ENCODE measurements at regions not wholly inside any gene's neighbourhood (a gene's known extent, or its start where the extent isn't known, plus 50 kb on each side); places are given as distances from the start of the nearest gene placed in this dataset.

DNA sequence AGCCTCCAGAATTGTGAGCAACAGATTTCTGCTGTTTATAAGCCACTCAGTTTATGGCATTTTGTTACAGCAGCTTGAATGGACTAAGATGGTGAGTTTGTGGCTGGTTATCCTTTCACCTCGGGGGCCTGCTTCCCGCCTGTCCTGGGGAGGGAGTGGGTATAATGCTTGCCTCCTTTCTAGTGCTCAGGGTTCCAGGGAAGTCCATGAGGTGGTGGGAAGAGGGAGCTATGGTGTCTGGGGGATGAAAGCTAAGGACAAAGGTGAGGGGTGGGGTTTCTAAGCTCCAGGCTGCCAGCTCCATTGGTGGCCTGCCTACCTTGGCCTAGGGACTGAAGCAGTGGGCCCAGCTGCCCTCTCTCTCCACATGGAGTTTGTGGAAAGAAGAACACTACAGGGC is 50.2 kb upstream of the SDK2 start:
- no peak overlapping the region for H3K4me3 ChIP-seq (ENCODE audit: low read depth, low read length)
- 100% methylated on average over 2 of the region's 2 CpGs for WGBS (ENCODE audit: insufficient coverage)
- H3K27ac ChIP-seq (ENCODE audit: low read depth, low read length): no peak overlapping the region
- H3K27me3 ChIP-seq (ENCODE audit: control insufficient read depth, insufficient read depth, low read length): peaks cover 2% of the 10 kb centered on the region
- no peaks in the 10 kb centered on the region for H3K9me3 ChIP-seq (ENCODE audit: control insufficient read depth, insufficient read depth, low read length)
- H3K36me3 ChIP-seq (ENCODE audit: control insufficient read depth, insufficient read depth, low read length): no peaks in the 10 kb centered on the region
- DNase-seq (ENCODE audit: low read depth in 4 of 6, low spot score in 6 of 6): no peak
- peaks cover 12% of the 10 kb centered on the region for H3K4me1 ChIP-seq (ENCODE audit: control insufficient read depth, insufficient read depth, low read length)

DNA sequence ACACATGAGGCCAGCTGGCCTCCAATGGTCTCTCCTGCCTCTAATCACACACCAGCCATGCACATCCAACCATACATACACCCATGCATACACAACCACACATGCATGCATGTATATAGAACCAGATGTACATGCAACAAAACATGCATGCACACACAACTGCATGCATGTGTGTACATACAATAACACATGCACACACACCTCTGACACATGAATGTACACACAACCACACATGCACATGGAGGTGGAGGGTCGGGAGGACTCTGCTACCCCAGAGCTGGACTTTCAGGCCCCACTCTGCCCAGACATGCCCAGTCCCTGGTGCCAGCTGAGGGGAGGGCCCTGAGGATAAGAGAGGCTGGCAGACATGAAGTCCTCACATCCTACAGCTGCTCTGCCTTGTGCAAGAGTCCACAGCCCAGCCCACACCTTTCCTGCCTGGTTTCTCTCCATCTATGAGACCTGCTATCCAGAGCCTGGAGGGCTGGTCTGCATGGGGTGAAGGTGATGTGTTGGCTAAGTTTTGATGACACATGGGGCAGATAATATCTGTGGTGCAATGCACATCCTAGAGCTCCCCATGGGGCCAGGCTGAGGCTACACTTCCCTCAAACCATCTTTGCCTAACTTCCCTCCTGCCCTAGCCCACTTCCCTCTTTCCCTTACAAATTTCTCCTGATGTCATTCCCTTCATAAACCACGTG is 50.9 kb upstream of the SDK2 start:
- Histone ChIP-seq H3K27ac (ENCODE audit: low read depth, low read length) (no peak overlapping the region), H3K4me1 (ENCODE audit: control insufficient read depth, insufficient read depth, low read length) (peaks cover 12% of the 10 kb centered on the region), H3K36me3 (ENCODE audit: control insufficient read depth, insufficient read depth, low read length) (no peaks in the 10 kb centered on the region), H3K9me3 (ENCODE audit: control insufficient read depth, insufficient read depth, low read length) (no peaks in the 10 kb centered on the region), H3K27me3 (ENCODE audit: control insufficient read depth, insufficient read depth, low read length) (peaks cover 2% of the 10 kb centered on the region), H3K4me3 (ENCODE audit: low read depth, low read length) (no peak overlapping the region)
- no peak for DNase-seq (ENCODE audit: low read depth in 4 of 6, low spot score in 6 of 6)
- WGBS (ENCODE audit: insufficient coverage): 73% methylated on average over 1 of the region's 2 CpGs

DNA sequence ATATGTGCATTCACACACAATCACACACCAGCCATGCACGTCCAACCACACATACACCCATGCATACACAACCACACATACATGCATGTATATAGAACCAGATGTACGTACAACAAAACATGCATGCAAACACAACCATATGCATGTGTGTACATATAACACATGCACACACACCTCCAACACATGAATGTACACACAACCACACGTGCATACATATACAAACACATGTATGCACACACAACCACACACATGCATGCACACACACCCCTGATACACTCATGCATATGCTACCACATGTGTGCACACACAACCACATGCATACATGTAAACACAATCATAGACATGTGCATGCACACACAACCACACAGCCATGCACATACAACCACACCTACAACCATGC is 52.0 kb upstream of the SDK2 start:
- Histone ChIP-seq H3K36me3 (ENCODE audit: control insufficient read depth, insufficient read depth, low read length) (no peaks in the 10 kb centered on the region), H3K4me3 (ENCODE audit: low read depth, low read length) (no peak overlapping the region), H3K27me3 (ENCODE audit: control insufficient read depth, insufficient read depth, low read length) (peaks cover under 1% of the 10 kb centered on the region), H3K27ac (ENCODE audit: low read depth, low read length) (no peak overlapping the region), H3K9me3 (ENCODE audit: control insufficient read depth, insufficient read depth, low read length) (no peaks in the 10 kb centered on the region), H3K4me1 (ENCODE audit: control insufficient read depth, insufficient read depth, low read length) (peaks cover 7% of the 10 kb centered on the region)
- DNase-seq (ENCODE audit: low read depth in 4 of 6, low spot score in 6 of 6): no peak
- 92% methylated on average over 3 of the region's 3 CpGs for WGBS (ENCODE audit: insufficient coverage)

DNA sequence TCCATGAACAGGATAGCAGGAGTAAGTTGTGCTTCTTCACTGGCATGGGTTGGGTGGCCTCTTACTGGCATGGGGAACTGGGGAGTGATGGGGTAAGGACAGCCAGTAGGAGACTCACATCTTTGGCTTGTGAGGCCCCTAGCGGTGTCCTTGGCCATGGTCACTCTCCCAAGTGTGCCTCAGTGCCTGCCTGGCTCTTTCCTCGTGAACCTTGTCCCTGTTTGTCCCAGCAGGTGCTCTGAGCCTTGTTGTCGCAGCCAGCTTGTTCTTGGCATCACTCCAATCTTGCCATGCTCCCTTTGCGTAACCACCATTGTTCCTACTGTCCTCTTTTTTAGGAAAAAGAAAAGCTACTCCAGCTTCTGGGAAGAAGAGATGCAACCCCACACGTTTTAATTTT is 53.6 kb upstream of the SDK2 start:
- DNase-seq (ENCODE audit: low read depth in 4 of 6, low spot score in 6 of 6): peak in 1 of 6 donors; percentile 46
- Histone ChIP-seq H3K9me3 (ENCODE audit: control insufficient read depth, insufficient read depth, low read length) (no peaks in the 10 kb centered on the region), H3K27me3 (ENCODE audit: control insufficient read depth, insufficient read depth, low read length) (no peaks in the 10 kb centered on the region), H3K36me3 (ENCODE audit: control insufficient read depth, insufficient read depth, low read length) (no peaks in the 10 kb centered on the region), H3K4me1 (ENCODE audit: control insufficient read depth, insufficient read depth, low read length) (peaks cover 3% of the 10 kb centered on the region), H3K4me3 (ENCODE audit: low read depth, low read length) (no peak overlapping the region), H3K27ac (ENCODE audit: low read depth, low read length) (no peak overlapping the region)
- WGBS (ENCODE audit: insufficient coverage): 36% methylated on average over 4 of the region's 5 CpGs

DNA sequence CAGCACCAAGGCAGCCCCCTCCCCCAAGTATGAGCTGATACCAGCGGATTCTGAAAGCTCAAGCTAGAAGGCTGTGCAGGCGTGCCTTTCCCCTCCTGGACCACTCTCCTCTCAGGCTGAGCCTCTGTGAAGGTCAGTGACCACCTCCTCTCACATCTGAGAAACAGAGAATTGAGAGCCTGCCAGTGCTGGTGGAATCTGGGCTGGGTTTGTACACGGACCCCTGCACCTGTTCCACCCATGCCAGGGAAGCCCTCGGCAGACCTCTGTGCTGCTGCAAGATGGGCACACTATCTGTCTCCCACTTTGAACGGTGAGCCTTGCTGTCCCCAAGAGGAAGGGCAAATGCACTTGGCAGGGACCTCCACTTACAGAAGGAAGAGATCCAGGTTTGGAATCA is 54.7 kb upstream of the SDK2 start:
- Histone ChIP-seq H3K36me3 (ENCODE audit: control insufficient read depth, insufficient read depth, low read length) (no peaks in the 10 kb centered on the region), H3K27ac (ENCODE audit: low read depth, low read length) (no peak overlapping the region), H3K27me3 (ENCODE audit: control insufficient read depth, insufficient read depth, low read length) (no peaks in the 10 kb centered on the region), H3K4me1 (ENCODE audit: control insufficient read depth, insufficient read depth, low read length) (no peaks in the 10 kb centered on the region), H3K9me3 (ENCODE audit: control insufficient read depth, insufficient read depth, low read length) (no peaks in the 10 kb centered on the region), H3K4me3 (ENCODE audit: low read depth, low read length) (no peak overlapping the region)
- 93% methylated on average over 5 of the region's 5 CpGs for WGBS (ENCODE audit: insufficient coverage)
- no peak for DNase-seq (ENCODE audit: low read depth in 4 of 6, low spot score in 6 of 6)

DNA sequence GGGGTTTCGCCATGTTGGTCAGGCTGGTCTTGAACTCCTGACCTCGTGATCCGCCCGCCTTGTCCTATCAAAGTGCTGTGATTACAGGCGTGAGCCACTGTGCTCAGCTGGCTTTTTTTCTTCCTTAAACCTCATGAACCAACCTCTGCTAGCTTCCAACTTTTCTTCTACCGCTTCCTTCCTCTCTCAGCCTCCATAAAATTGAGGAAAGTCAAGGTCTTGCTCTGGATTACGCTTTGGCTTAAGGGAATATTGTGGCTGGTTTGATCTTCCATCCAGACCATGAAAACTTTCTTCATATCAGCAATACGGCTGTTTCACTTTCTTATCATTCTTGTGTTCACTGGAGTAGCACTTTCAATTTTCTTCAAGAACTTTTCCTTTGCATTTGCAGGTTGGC is 57.5 kb upstream of the SDK2 start:
- DNase-seq (ENCODE audit: low read depth in 4 of 6, low spot score in 6 of 6): no peak
- WGBS (ENCODE audit: insufficient coverage): 96% methylated on average over 4 of the region's 8 CpGs

DNA sequence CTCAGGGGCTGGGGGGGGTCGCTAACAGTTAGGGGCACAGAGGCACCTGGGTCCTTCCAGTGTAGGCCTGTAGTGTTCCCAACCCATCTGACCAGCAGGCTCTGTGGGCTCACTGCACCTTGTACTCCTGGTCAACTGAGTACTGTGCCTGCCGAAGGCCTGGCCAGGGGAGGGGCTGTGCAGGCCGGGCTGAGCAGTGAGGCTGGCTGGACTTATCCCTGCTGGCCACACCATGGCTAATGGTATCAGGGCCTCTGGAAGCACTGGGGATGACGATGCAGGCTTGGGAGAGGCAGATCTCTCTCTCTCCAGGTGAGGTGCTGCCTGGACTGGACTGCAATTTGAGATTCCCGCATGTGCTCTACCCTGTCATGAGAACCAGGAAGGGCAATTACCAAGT is 58.9 kb upstream of the SDK2 start:
- WGBS (ENCODE audit: insufficient coverage): 66% methylated on average over 5 of the region's 5 CpGs
- peaks cover 7% of the 10 kb centered on the region for H3K4me1 ChIP-seq (ENCODE audit: control insufficient read depth, insufficient read depth, low read length)

More for the DNA sequence above, 57.5 kb upstream of the SDK2 start:
- H3K36me3 ChIP-seq (ENCODE audit: control insufficient read depth, insufficient read depth, low read length): no peaks in the 10 kb centered on the region
- no peak overlapping the region for H3K27ac ChIP-seq (ENCODE audit: low read depth, low read length)
- no peaks in the 10 kb centered on the region for H3K27me3 ChIP-seq (ENCODE audit: control insufficient read depth, insufficient read depth, low read length)
- H3K9me3 ChIP-seq (ENCODE audit: control insufficient read depth, insufficient read depth, low read length): no peaks in the 10 kb centered on the region
- H3K4me3 ChIP-seq (ENCODE audit: low read depth, low read length): no peak overlapping the region
- H3K4me1 ChIP-seq (ENCODE audit: control insufficient read depth, insufficient read depth, low read length): peaks cover 7% of the 10 kb centered on the region

DNA sequence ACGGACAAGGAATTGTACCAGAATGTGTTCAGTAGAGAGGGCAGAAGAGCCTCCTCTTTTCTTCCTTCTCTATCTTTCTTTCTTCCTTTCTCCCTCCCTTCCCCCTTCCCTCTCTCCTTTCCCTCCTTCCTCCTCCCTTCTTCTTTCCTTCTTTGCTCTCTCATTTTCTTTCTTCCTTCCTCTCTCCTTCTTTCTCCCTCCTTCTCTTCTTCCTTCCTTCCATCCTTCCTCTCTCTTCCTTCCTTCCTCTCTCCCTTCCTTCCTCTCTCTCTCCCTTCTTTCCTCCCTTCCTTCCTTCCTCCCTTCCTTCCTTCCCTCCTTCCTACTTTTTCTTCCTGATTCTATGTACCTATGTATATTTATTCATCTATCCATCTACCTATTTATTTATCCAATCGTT is 59.7 kb upstream of the SDK2 start:
- Histone ChIP-seq H3K27me3 (ENCODE audit: control insufficient read depth, insufficient read depth, low read length) (no peaks in the 10 kb centered on the region), H3K27ac (ENCODE audit: low read depth, low read length) (no peak overlapping the region), H3K4me3 (ENCODE audit: low read depth, low read length) (no peak overlapping the region), H3K9me3 (ENCODE audit: control insufficient read depth, insufficient read depth, low read length) (no peaks in the 10 kb centered on the region), H3K36me3 (ENCODE audit: control insufficient read depth, insufficient read depth, low read length) (no peaks in the 10 kb centered on the region), H3K4me1 (ENCODE audit: control insufficient read depth, insufficient read depth, low read length) (peaks cover 7% of the 10 kb centered on the region)
- no peak for DNase-seq (ENCODE audit: low read depth in 4 of 6, low spot score in 6 of 6)
- WGBS (ENCODE audit: insufficient coverage): no CpG with 5 or more reads among the region's 2 CpGs

More for the DNA sequence above, 58.9 kb upstream of the SDK2 start:
- Histone ChIP-seq H3K27me3 (ENCODE audit: control insufficient read depth, insufficient read depth, low read length) (no peaks in the 10 kb centered on the region), H3K27ac (ENCODE audit: low read depth, low read length) (no peak overlapping the region), H3K4me3 (ENCODE audit: low read depth, low read length) (no peak overlapping the region), H3K36me3 (ENCODE audit: control insufficient read depth, insufficient read depth, low read length) (no peaks in the 10 kb centered on the region), H3K9me3 (ENCODE audit: control insufficient read depth, insufficient read depth, low read length) (no peaks in the 10 kb centered on the region)
- DNase-seq (ENCODE audit: low read depth in 4 of 6, low spot score in 6 of 6): no peak

DNA sequence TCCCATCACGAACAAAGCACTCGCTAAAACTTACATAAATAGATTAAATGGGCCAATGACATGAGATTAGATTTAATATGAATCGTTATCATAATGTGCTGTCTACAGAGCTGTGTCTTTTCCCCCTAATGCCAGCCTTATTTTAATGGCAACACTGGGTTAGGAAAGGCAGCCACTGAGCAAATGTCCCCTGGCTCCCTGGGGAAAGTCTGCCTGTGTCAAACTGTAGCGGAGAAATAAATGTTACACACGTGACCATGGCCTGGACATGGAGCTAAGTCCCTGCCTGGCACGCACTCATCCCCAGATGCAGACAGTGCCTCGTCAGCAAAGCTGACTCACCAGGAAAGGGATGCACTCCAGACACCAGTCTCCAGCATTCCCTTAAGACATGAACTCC is 61.3 kb upstream of the SDK2 start:
- Histone ChIP-seq H3K27me3 (ENCODE audit: control insufficient read depth, insufficient read depth, low read length) (no peaks in the 10 kb centered on the region), H3K4me3 (ENCODE audit: low read depth, low read length) (no peak overlapping the region), H3K36me3 (ENCODE audit: control insufficient read depth, insufficient read depth, low read length) (no peaks in the 10 kb centered on the region), H3K4me1 (ENCODE audit: control insufficient read depth, insufficient read depth, low read length) (peaks cover 13% of the 10 kb centered on the region), H3K9me3 (ENCODE audit: control insufficient read depth, insufficient read depth, low read length) (no peaks in the 10 kb centered on the region), H3K27ac (ENCODE audit: low read depth, low read length) (no peak overlapping the region)
- DNase-seq (ENCODE audit: low read depth in 4 of 6, low spot score in 6 of 6): peak in 2 of 6 donors; percentile 37 to 81
- 64% methylated on average over 4 of the region's 7 CpGs for WGBS (ENCODE audit: insufficient coverage)

DNA sequence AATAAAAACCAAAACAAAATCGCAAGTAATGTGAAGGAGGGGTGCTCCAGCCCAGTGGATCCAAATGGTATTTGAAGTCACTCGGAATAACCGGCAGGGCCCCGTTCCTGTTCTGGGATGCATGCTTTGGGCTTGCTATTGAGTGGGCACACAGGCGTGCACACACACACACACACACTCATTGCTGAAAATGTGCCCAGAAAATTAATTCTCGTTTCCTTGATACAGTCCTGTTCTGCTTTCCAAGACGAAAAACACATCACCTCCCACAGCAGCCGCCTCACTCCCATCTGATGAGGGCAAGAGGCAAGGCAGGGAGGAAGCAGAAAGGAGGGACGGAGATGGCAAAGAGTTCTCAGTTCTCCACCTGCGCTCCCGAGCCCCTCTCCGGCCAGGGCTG is 62.2 kb upstream of the SDK2 start:
- Histone ChIP-seq H3K36me3 (ENCODE audit: control insufficient read depth, insufficient read depth, low read length) (no peaks in the 10 kb centered on the region), H3K27me3 (ENCODE audit: control insufficient read depth, insufficient read depth, low read length) (no peaks in the 10 kb centered on the region), H3K4me1 (ENCODE audit: control insufficient read depth, insufficient read depth, low read length) (peaks cover 14% of the 10 kb centered on the region), H3K9me3 (ENCODE audit: control insufficient read depth, insufficient read depth, low read length) (no peaks in the 10 kb centered on the region), H3K4me3 (ENCODE audit: low read depth, low read length) (no peak overlapping the region), H3K27ac (ENCODE audit: low read depth, low read length) (no peak overlapping the region)
- 62% methylated on average over 7 of the region's 12 CpGs for WGBS (ENCODE audit: insufficient coverage)
- peak in 1 of 6 donors; percentile 79 for DNase-seq (ENCODE audit: low read depth in 4 of 6, low spot score in 6 of 6)

Measured in spinal cord (tissue), 9 donors.